ENCODE measurements at regions not wholly inside any gene's neighbourhood (a gene's known extent, or its start where the extent isn't known, plus 50 kb on each side); places are given as distances from the start of the nearest gene placed in this dataset.

- TF ChIP-seq CTCF (IDR thresholded peaks at IDR 0.05; ENCODE audit: low read depth, low read length), result no peak
- no peak overlapping the region for H3K4me3 ChIP-seq (ENCODE audit: low read depth, low read length)
Observed at GRCh38 chr13:82245860-82246259, 1636.4 kb downstream of the SLITRK1 start.

- H3K4me3 ChIP-seq (ENCODE audit: low read depth, low read length), result no peak overlapping the region
- no peak for TF ChIP-seq CTCF (IDR thresholded peaks at IDR 0.05; ENCODE audit: low read depth, low read length)
Observed at GRCh38 chr13:82224806-82225205, 1657.5 kb downstream of the SLITRK1 start.

GRCh38 chr13:82221621-82222020 lies 1660.7 kb downstream of the SLITRK1 start:
- no peak for TF ChIP-seq CTCF (IDR thresholded peaks at IDR 0.05; ENCODE audit: low read depth, low read length)

GRCh38 chr13:82220641-82221040 lies 1661.6 kb downstream of the SLITRK1 start:
- no peak for TF ChIP-seq CTCF (IDR thresholded peaks at IDR 0.05; ENCODE audit: low read depth, low read length)
- H3K4me3 ChIP-seq (ENCODE audit: low read depth, low read length), result no peak overlapping the region

More at GRCh38 chr13:82221621-82222020, 1660.7 kb downstream of the SLITRK1 start:
- no peak overlapping the region for H3K4me3 ChIP-seq (ENCODE audit: low read depth, low read length)

- no peak for TF ChIP-seq CTCF (IDR thresholded peaks at IDR 0.05; ENCODE audit: low read depth, low read length)
- H3K4me3 ChIP-seq (ENCODE audit: low read depth, low read length), result no peak overlapping the region
Observed at GRCh38 chr13:82216165-82216564, 1666.1 kb downstream of the SLITRK1 start.

- TF ChIP-seq CTCF (IDR thresholded peaks at IDR 0.05; ENCODE audit: low read depth, low read length), result no peak
- no peak overlapping the region for H3K4me3 ChIP-seq (ENCODE audit: low read depth, low read length)
Observed at GRCh38 chr13:82214341-82214740, 1667.9 kb downstream of the SLITRK1 start.

- no peak overlapping the region for H3K4me3 ChIP-seq (ENCODE audit: low read depth, low read length)
- TF ChIP-seq CTCF (IDR thresholded peaks at IDR 0.05; ENCODE audit: low read depth, low read length), result no peak
Observed at GRCh38 chr13:82206241-82206640, 1676.0 kb downstream of the SLITRK1 start.

Data from WI38 (cell line).